GM21619 (cell line): ENCODE measurements at regions not wholly inside any gene's neighbourhood (a gene's known extent, or its start where the extent isn't known, plus 50 kb on each side); places are given as distances from the start of the nearest gene placed in this dataset.

ENCODE experiments used
- ATAC-seq: cut with Tn5 transposase; IDR thresholded peaks from one replicate; pipeline ENCODE4 v1.9.1; 2021; ENCODE audit not compliant: unreplicated experiment

- no peak for ATAC-seq
Measured at GRCh38 chr5:125196481-125197111, 450.2 kb upstream of the ZNF608 start.

DNA sequence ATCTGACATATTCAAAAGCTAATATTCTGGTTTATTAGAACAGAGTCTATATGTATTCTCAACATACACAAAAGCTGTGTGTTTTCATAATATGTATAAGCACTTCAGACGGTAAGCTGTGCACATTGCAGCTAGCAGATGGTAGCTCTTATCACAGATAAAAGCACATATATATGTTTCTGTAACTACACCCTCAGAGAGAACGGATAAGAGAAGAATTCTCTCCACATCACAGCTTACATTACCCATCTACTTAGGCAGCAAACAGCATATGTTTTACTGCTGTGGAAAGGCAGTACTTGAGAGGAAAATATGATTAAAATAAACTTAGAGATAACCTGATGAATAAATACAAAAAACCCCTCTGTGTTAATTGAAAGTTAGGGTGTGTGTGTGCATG, 450.9 kb upstream of the ZNF608 start:
- ATAC-seq: no peak

DNA sequence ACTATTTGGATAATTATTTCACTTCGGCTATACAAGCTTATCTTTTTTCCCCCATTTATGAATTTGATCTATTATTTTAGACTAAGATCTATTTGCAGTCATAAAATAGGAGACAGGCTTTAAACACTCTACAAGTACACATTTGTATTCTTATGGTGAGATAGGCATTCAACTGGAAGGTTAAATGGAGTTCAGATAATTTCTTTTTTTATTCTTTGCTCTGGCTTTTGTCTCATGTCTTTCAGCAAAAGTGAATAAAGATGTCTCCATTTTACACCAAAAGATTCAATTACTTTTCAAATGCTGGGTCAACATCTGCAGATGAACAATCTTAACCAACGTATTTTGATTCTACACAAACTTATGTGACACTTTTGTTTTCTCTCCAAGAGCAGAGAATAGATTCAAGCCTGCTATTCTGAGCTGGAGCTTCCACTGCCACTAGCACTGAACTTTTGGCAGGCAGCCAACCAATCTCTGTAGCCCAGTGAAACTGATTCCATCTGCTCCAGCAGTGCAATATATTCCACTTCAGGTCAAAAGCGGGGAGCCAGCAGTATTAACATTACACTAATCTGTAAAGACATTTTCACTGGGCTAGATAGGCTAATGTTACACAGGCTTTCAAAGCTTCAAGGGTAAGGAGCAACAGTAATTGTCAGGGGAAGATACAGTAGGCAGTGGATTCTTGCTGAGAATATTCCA, 452.0 kb upstream of the ZNF608 start:
- ATAC-seq: no peak

- no peak for ATAC-seq
Measured at GRCh38 chr5:125199373-125199772, 452.9 kb upstream of the ZNF608 start.

GRCh38 chr5:125199968-125200865, 453.8 kb upstream of the ZNF608 start:
- ATAC-seq: no peak

- ATAC-seq: no peak
Measured at GRCh38 chr5:125200866-125201373, 454.5 kb upstream of the ZNF608 start.

DNA sequence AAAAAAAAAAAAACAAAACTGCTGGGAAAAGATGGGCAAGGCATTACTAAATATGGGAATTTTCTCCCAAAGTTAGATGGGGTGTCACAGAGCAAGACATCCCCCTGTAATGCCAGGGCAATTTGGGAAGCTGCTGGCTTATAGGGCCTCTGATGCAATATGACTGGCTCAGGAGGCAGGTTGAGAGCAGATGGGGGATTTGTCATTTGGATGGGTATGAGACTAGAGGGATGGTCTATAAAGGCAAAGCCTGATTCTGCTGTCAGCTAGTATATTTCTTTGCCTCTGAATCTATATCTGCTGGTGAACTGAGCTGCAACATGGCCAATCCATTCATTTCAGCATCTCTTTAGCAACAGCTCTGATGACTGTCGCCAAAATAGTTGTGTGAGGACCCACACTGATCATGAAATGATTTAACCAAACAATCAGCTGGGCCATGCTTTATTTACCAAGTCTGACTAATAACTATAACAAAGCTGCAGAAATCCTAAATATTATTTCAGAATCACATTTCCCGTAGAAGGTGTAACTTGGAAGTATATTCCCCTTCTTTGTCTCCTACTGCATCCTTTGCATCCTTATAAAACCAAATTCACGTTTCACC, 455.1 kb upstream of the ZNF608 start:
- no peak for ATAC-seq

DNA sequence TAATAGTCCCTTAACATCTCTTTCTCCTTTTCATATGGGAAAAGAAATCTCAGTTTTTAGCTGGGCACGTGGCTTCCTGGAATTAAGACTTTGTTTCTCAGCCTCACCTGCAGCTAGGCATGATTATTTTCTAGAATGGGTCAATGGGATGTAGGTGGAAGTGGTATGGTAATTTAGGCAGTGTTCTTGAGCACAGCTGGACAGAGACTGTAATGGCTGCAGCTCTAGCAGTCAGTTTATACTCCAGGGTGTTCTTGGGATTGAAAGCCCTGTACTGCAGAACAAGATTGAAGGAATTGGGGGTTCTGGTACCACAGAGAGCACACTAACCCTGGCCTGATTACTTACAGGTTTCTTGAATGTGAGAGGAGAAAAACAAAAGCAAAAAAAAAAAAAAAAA, 455.9 kb upstream of the ZNF608 start:
- no peak for ATAC-seq

GRCh38 chr5:125202871-125203438, 456.5 kb upstream of the ZNF608 start:
- no peak for ATAC-seq

DNA sequence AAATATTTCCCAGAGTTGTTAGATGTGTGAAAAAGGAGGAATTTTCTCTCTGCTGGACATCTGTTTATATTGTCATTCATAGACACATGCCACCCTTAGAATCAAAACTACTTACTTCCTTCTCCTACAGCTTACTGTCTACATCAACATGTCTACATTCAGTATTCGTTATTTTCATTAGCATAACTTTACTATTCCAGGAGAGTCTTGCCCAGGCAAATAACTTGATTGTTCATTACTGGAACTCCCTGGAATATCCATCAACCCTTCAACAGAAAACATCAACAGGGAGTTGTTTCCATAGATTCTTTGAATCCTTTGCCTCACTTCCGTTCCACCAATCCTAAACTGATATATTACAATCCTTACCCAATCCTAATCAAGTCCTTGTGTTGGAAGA, 457.5 kb upstream of the ZNF608 start:
- ATAC-seq: no peak

- ATAC-seq: no peak
Measured at GRCh38 chr5:125205601-125206225, 459.3 kb upstream of the ZNF608 start.

GRCh38 chr5:125207856-125208255, 461.4 kb upstream of the ZNF608 start:
- no peak for ATAC-seq

DNA sequence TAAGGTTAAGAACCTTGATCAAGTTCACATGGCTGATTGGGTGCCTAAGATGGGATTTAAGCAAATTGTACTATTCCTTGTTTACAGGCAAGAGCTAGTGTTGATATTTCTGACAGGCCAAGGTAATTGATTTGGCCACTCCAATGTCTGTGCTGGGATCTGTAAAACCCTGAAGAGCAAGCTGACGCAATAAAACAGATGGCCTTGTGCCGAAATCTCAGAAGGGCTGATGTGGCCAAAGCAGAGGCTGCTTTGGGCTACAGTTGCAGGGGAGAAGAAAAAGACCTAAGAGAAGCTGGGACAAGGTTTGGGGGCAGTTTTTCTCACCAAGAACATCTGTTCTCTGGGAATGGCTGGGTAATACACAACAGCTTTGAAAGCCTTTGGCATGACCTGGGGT, 463.2 kb upstream of the ZNF608 start:
- no peak for ATAC-seq

DNA sequence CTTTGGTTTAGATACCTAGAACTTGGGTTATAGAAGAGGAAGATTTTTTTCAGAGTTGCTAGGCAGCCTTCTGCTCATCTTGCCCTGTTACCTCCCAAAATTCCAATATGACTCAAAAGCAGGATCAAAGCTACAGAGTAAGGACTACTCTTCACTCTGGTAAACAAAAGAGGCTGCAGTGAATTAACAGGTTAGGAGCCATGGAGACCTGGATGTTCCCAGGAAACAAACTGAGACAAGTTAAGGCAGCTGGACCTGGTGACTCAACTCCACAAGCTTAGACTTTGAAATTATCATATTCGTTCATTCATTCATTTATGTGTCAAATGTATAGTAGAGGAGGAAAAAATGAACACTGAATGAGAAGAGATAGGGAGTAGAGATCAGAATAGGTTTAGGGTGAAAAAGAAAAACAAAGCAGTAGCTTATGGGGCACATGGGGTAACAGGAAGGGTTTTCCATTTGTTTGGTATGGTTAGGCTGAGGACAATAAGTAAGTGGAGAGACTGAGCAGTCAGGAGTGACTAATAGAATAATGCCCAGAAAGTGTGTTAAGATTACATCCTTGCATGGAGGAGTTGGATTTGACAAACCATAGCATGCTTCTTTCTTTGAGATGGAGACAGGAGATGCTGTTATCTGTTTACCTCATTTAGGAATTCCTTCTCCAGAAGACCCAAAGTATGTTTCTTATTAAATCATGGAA, 464.0 kb upstream of the ZNF608 start:
- ATAC-seq: no peak

- peak; percentile 96 for ATAC-seq
Measured at GRCh38 chr5:125214080-125214479, 467.6 kb upstream of the ZNF608 start.

DNA sequence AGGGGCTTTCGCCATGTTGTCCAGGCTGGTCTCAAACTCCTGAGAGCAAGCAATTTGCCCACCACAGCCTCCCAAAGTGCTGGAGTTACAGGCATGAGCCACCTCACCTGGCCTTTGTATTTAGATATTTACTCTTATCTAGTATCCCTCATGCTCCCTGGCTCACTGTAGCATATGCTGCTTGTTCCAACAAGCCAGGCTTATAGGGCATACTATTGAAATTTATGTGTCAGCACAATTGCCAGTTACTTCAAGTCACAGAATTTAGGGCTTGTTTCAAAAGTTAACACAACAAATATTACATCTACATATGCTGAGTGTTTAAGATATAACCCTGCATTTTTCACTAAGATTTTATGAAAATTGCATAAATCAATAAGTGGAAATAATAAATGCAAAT, 469.2 kb upstream of the ZNF608 start:
- no peak for ATAC-seq

DNA sequence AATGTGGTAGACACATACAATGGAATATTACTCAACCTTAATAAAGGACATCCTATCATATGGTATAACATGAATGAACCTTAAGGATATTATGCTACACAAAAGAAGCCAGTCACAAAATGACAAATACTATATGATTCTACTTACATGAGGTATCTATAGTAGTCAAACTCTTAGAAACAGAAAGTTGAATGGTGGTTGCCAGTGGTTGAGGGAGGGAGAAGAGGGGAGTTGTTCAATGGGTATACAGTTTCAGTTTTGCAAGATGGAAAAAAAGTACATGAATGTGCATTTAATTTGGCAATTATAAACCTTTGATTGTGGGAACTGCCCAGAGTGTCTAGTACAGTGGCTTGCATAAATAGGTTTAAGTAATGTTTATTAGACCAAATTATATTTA, 473.3 kb upstream of the ZNF608 start:
- no peak for ATAC-seq

GRCh38 chr5:125220284-125220683, 473.8 kb upstream of the ZNF608 start:
- ATAC-seq: no peak

DNA sequence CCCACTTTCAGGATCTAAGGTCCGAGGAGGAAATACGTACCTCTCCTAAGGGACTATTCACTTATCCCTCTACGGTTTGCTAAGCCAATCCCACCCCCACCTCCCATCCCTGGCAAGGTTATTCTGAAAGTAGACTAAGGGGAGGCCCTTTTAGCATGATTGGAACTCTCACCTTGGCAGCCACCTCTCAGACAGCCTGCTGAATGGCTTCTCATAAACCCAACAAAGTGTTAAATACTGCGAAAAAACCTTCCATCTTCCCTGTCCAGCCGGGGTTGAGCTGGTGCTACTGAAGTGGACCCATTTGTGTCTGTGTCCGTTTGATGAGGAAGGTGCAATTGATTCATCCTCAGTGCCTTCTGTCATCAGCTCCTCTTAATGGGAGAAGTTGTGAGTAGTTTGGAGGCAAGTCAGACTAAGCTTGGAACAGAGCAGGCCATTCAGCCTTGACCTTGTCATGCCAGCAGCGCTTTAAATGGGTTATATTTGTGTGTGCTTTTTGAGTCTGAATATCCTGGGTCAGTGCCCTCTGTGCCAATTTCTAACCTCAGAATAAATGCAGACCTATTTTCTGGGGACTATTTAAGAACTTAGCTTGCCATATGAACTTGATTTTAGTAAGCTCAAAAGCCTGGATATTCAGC, 476.3 kb upstream of the ZNF608 start:
- no peak for ATAC-seq
